GM12891 (cell line): ENCODE measurements at regions not wholly inside any gene's neighbourhood (a gene's known extent, or its start where the extent isn't known, plus 50 kb on each side); places are given as distances from the start of the nearest gene placed in this dataset.

Experiments used
- DNase-seq: peaks from one replicate; pipeline ENCODE4 v3.0.0; 2011; ENCODE audit warnings: low spot score; ENCODE audit not compliant: insufficient read length
- FAIRE-seq: peaks from 2 replicates; lab custom pipeline; 2011; peaks lifted over from hg19 to GRCh38; lab: Jason Lieb, UNC
- PAX5 ChIP-seq: IDR thresholded peaks from 2 replicates; pipeline ENCODE4 v1.6.1; 2011; ENCODE audit warnings: low read length, moderate library complexity, mild to moderate bottlenecking; ENCODE audit not compliant: insufficient read depth, severe bottlenecking
- POLR2A ChIP-seq: IDR thresholded peaks from 2 replicates; pipeline ENCODE4 v1.6.1; 2011; ENCODE audit warnings: low read depth, low read length, control low read depth
- POLR2AphosphoS5 ChIP-seq: IDR thresholded peaks from 2 replicates; pipeline ENCODE4 v1.6.1; 2011; ENCODE audit warnings: low read depth, low read length, control low read depth
- POU2F2 ChIP-seq: IDR thresholded peaks from 2 replicates; pipeline ENCODE4 v1.6.1; 2011; ENCODE audit warnings: low read depth, mild to moderate bottlenecking, control low read depth, low read length, moderate library complexity
- SPI1 ChIP-seq: IDR thresholded peaks from 2 replicates; pipeline ENCODE4 v1.6.1; 2011; ENCODE audit warnings: low read depth, low read length, control low read depth
- TAF1 ChIP-seq: IDR thresholded peaks from 2 replicates; pipeline ENCODE4 v1.6.1; 2011; ENCODE audit warnings: low read depth, low read length, control low read depth

- TF ChIP-seq PAX5 (no peak), POU2F2 (no peak), POLR2A (no peak), POLR2AphosphoS5 (no peak), SPI1 (no peak), TAF1 (no peak)
- FAIRE-seq, result no peak
These were observed 50.1 kb upstream of the BASP1 start for GRCh38 chr5:17167171-17167891.

More at GRCh38 chr5:17167171-17167891, 50.1 kb upstream of the BASP1 start:
- no peak for DNase-seq
